OCI-LY1 (cell line): ENCODE measurements at regions not wholly inside any gene's neighbourhood (a gene's known extent, or its start where the extent isn't known, plus 50 kb on each side); places are given as distances from the start of the nearest gene placed in this dataset.

Experiments used
- H2AFZ ChIP-seq: fragments of 200-600 bp; sonication (generic), shearing (Covaris generic); 2 replicates; pipeline ENCODE4 v1.6.0; 2014; ENCODE audit warnings: antibody characterized with exemption, mild to moderate bottlenecking, low read length
- H3F3A ChIP-seq: fragments of 200-600 bp; sonication (generic), shearing (Covaris generic); 2 replicates; pipeline ENCODE4 v1.6.0; 2014; ENCODE audit warnings: mild to moderate bottlenecking, antibody characterized with exemption, low read length, moderate library complexity; ENCODE audit not compliant: insufficient read depth
- H3K27ac ChIP-seq: fragments of 200-600 bp; sonication (generic); 2 replicates; pipeline ENCODE4 v1.5.1; 2014; ENCODE audit warnings: low read length, mixed run types, mild to moderate bottlenecking, low read depth; ENCODE audit not compliant: poor library complexity, severe bottlenecking
- H3K27me3 ChIP-seq: fragments of 200-600 bp; sonication (generic); 2 replicates; pipeline ENCODE4 v1.6.0; 2014; ENCODE audit warnings: antibody characterized with exemption, mild to moderate bottlenecking, low read length, moderate library complexity; ENCODE audit not compliant: insufficient read depth
- H3K36me3 ChIP-seq: fragments of 200-600 bp; sonication (generic); 2 replicates; pipeline ENCODE4 v1.6.1; 2014; ENCODE audit warnings: mild to moderate bottlenecking, antibody characterized with exemption, low read length, moderate library complexity, mixed read lengths; ENCODE audit not compliant: insufficient read depth
- H3K4me1 ChIP-seq: fragments of 200-600 bp; sonication (generic); 2 replicates; pipeline ENCODE4 v1.5.1; 2014; ENCODE audit warnings: mild to moderate bottlenecking, low read length, moderate library complexity; ENCODE audit not compliant: insufficient read depth, severe bottlenecking
- H3K4me2 ChIP-seq: fragments of 200-600 bp; sonication (generic), shearing (Covaris generic); 2 replicates; pipeline ENCODE4 v1.6.1; 2014; ENCODE audit warnings: low read length
- H3K4me3 ChIP-seq: fragments of 200-600 bp; sonication (generic); 2 replicates; pipeline ENCODE4 v1.5.1; 2014; ENCODE audit warnings: low read length, low read depth, mild to moderate bottlenecking, mixed read lengths; ENCODE audit not compliant: poor library complexity, severe bottlenecking
- H3K79me2 ChIP-seq: fragments of 200-600 bp; shearing (Covaris generic); 2 replicates; pipeline ENCODE4 v1.6.1; 2016; ENCODE audit warnings: mixed run types, low read length, mixed read lengths; ENCODE audit not compliant: insufficient read depth
- H3K9ac ChIP-seq: fragments of 200-600 bp; sonication (generic), shearing (Covaris generic); 2 replicates; pipeline ENCODE4 v1.6.1; 2014; ENCODE audit warnings: mild to moderate bottlenecking, low read length, mixed read lengths
- H3K9me2 ChIP-seq: fragments of 200-600 bp; sonication (generic), shearing (Covaris generic); 2 replicates; pipeline ENCODE4 v1.6.1; 2014; ENCODE audit warnings: low read depth, mild to moderate bottlenecking, low read length, mixed read lengths
- H3K9me3 ChIP-seq: fragments of 200-600 bp; shearing (Covaris generic); 2 replicates; pipeline ENCODE4 v1.6.1; 2014; ENCODE audit warnings: low read length, mixed read lengths
- H4K20me1 ChIP-seq: fragments of 200-600 bp; sonication (generic), shearing (Covaris generic); 2 replicates; pipeline ENCODE4 v1.6.0; 2016; ENCODE audit warnings: mild to moderate bottlenecking, low read length; ENCODE audit not compliant: insufficient read depth
- CTCF ChIP-seq: fragments of 200-600 bp; sonication (generic), shearing (Covaris generic); IDR thresholded peaks from 2 replicates; pipeline ENCODE4 v1.5.1; 2017; ENCODE audit warnings: mild to moderate bottlenecking, antibody characterized with exemption, low read length, moderate library complexity, mixed read lengths
- EZH2 ChIP-seq: fragments of 200-600 bp; sonication (generic), shearing (Covaris generic); IDR thresholded peaks from 2 replicates; pipeline ENCODE4 v1.8.0; 2017; ENCODE audit warnings: borderline replicate concordance, mixed run types, mild to moderate bottlenecking, antibody characterized with exemption, low read length, moderate library complexity, mixed read lengths

- Histone ChIP-seq H3K79me2 (no peaks in the 10 kb centered on the region), H3K9me2 (no peaks in the 10 kb centered on the region), H3K27me3 (no peaks in the 10 kb centered on the region), H3K36me3 (no peaks in the 10 kb centered on the region), H3K4me1 (peaks cover 6% of the 10 kb centered on the region), H3K9me3 (no peaks in the 10 kb centered on the region), H3F3A (no peaks in the 10 kb centered on the region), H3K9ac (no peak overlapping the region), H3K4me2 (no peak overlapping the region), H3K4me3 (no peak overlapping the region), H2AFZ (no peak overlapping the region), H3K27ac (no peak overlapping the region), H4K20me1 (no peaks in the 10 kb centered on the region)
- TF ChIP-seq CTCF (no peak), EZH2 (no peak)
Measured at GRCh38 chr11:113549061-113549460, 73.9 kb upstream of the DRD2 start.

- H3K4me2 ChIP-seq: no peak overlapping the region
- no peak overlapping the region for H3K9ac ChIP-seq
- H2AFZ ChIP-seq: no peak overlapping the region
- no peaks in the 10 kb centered on the region for H3K36me3 ChIP-seq
- no peaks in the 10 kb centered on the region for H4K20me1 ChIP-seq
- TF ChIP-seq CTCF (no peak), EZH2 (no peak)
- H3F3A ChIP-seq: no peaks in the 10 kb centered on the region
- no peaks in the 10 kb centered on the region for H3K79me2 ChIP-seq
- no peaks in the 10 kb centered on the region for H3K27me3 ChIP-seq
- no peak overlapping the region for H3K27ac ChIP-seq
- no peaks in the 10 kb centered on the region for H3K4me1 ChIP-seq
- no peaks in the 10 kb centered on the region for H3K9me2 ChIP-seq
- H3K4me3 ChIP-seq: no peak overlapping the region
- no peaks in the 10 kb centered on the region for H3K9me3 ChIP-seq
Measured at GRCh38 chr11:113547739-113548138, 72.5 kb upstream of the DRD2 start.

- Histone ChIP-seq H3K9me3 (no peaks in the 10 kb centered on the region), H2AFZ (no peak overlapping the region), H3K79me2 (no peaks in the 10 kb centered on the region), H3K9ac (no peak overlapping the region), H3K27ac (no peak overlapping the region), H4K20me1 (no peaks in the 10 kb centered on the region), H3K4me1 (no peaks in the 10 kb centered on the region), H3K9me2 (no peaks in the 10 kb centered on the region), H3K36me3 (no peaks in the 10 kb centered on the region), H3K27me3 (no peaks in the 10 kb centered on the region), H3F3A (no peaks in the 10 kb centered on the region), H3K4me3 (no peak overlapping the region), H3K4me2 (no peak overlapping the region)
- TF ChIP-seq EZH2 (no peak), CTCF (no peak)
Measured at GRCh38 chr11:113546757-113547507, 71.7 kb upstream of the DRD2 start.
